DMS153 treated with DMSO at 0.1 percent for 48 hours (cell line): ENCODE measurements at regions not wholly inside any gene's neighbourhood (a gene's known extent, or its start where the extent isn't known, plus 50 kb on each side); places are given as distances from the start of the nearest gene placed in this dataset.
"Not testable (repeated sequence)": the region's sequence is repeated elsewhere in the genome, so short reads cannot be mapped to it uniquely, and the experiment has no call there.

ENCODE experiments used
- DNase-seq: peaks from one replicate; lab custom pipeline; 2025; ENCODE audit not compliant: unreplicated experiment; lab: John Stamatoyannopoulos, UW

- DNase-seq, result no peak
These were observed 1077.4 kb upstream of the ATXN7L3B start for GRCh38 chr12:73460212-73460611.

DNA sequence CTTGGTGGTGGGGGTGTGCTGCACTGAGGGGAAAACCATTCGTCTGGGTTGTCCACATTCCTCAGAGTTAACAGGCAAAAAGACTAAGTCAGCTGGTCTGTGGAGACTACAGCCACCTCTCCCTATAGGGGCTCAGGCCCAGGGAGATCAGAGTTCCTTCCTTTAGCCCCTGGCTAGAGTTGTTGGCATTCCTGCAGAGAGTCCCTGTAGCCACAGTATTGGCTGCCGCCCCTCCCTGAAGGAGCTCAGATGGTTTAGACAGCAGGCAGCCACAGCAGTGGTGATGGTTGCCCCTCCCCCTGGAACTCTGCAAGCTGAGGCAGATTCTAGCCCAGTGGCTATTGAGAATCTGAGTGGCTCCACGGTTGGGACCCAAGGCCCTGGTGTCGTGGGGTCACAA lies 1072.5 kb upstream of the ATXN7L3B start:
- no peak for DNase-seq

DNA sequence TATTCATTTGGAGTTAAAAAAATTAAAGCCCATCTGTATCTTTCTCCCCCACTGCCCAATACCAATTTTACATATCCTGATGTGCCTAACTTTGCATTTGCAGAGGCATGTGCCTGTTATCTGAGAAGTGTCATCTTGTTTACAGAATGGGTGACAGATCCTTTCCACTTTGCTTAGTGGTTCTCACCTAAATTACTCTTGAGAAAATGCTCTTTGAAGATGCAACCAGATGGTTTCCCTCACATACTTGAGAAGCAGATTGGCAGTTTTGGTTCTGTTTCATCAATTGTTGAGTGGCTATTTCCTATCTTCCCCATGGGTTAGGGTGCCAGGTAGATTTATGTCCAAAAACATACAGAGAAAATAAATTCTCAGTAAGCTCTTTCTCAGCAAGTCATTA lies 1051.4 kb upstream of the ATXN7L3B start:
- DNase-seq, result no peak

- no peak for DNase-seq
These were observed 1031.0 kb upstream of the ATXN7L3B start for GRCh38 chr12:73506611-73507010.

- no peak for DNase-seq
These were observed 1023.0 kb upstream of the ATXN7L3B start for GRCh38 chr12:73514672-73515071.

GRCh38 chr12:73517859-73518258 lies 1019.8 kb upstream of the ATXN7L3B start:
- no peak for DNase-seq

- no peak for DNase-seq
These were observed 1008.4 kb upstream of the ATXN7L3B start for GRCh38 chr12:73529231-73529630.

DNA sequence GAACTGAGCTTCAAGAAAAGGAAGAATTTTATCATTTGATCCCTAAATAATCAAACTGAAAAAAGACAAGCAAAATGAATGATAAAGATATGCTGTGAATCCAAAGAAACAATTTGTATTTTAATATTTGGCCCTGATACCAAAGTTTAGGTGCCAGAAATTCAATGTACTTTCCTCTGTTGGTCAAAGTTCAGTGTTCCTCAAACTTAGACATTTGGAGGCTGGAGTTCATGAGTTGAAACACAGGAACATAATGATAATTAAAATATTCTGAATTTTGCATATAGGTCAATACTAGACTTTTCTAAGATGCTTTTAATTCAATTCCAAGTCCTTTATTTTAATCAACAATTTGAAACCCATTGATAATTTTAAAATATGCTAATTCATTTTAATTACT lies 1007.7 kb upstream of the ATXN7L3B start:
- no peak for DNase-seq

- no peak for DNase-seq
These were observed 1005.9 kb upstream of the ATXN7L3B start for GRCh38 chr12:73531752-73532151.

GRCh38 chr12:73547421-73547820 lies 990.2 kb upstream of the ATXN7L3B start:
- DNase-seq, result no peak

- no peak for DNase-seq
These were observed 952.5 kb upstream of the ATXN7L3B start for GRCh38 chr12:73585136-73585535.

DNA sequence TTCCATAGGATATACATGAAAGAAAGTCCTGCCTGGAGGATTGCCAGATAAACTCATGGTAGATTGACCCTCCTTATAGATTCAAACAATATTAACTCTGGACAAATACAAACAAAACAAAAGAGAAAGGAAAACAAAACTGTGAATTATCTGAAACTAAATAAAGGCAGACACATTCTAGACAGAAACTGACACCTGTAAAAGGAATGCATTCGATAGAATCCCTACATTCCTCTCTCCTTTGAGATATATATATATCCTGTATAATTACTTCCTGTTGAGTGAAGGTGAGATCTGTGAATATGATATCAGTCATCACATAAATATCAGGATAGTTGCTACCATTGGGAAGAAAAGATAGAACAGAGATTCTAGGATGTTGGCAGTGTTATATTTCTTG lies 948.4 kb upstream of the ATXN7L3B start:
- no peak for DNase-seq

- no peak for DNase-seq
These were observed 939.0 kb upstream of the ATXN7L3B start for GRCh38 chr12:73598626-73599025.

DNA sequence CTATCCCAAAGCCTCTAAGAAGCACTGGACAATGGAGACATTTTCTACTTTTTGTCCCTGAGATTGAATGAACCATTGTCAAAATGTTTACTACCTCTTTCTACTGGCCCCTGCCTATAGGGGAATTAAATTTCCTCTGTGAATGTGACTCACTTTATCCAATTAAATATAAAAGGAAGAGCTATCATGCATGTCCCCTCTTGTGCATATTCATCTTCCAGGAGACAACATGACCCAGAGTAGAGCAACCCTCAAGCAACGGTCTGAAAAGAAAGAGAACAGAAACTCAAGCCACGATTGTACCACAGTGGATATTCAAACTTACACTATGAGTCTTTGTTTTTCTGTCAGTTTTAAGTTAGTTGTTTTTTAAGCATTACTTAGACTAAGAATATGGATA lies 938.4 kb upstream of the ATXN7L3B start:
- DNase-seq, result no peak

DNA sequence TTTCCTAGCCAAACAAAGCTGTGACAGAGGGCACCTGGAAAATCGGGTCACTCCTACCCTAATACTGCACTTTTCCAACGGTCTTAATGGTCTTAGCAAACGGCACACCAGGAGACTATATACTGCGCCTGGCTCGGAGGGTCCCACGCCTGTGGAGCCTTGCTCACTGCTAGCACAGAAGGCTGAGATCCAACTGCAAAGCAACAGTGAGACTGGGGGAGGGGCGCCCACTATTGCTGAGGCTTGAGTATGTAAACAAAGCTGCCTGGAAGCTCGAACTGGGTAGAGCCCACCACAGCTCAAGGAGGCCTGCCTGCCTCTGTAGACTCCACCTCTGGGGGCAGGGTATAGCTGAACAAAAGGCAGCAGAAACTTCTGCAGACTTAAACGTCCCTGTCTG lies 931.7 kb upstream of the ATXN7L3B start:
- not testable (repeated sequence) for DNase-seq

DNA sequence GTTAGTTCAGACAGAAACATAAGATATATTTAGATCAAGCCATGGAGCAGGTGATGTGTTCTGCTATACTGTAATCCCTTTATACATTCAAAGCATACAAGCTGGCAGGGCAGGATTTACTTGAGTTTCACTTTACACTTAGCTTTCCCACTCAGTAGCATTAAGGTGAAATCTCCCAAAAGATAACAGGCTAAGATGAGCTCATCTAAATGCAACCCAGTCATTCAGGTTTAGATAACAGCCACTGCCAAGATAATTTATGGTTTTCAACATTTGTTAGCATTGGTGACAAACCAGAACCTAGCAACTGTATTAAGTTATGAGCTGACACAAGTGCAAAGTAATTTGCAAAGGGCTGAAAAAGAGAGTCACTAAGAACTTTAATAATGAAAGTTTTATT lies 925.1 kb upstream of the ATXN7L3B start:
- DNase-seq, result no peak

- DNase-seq, result no peak
These were observed 914.2 kb upstream of the ATXN7L3B start for GRCh38 chr12:73623421-73623820.

DNA sequence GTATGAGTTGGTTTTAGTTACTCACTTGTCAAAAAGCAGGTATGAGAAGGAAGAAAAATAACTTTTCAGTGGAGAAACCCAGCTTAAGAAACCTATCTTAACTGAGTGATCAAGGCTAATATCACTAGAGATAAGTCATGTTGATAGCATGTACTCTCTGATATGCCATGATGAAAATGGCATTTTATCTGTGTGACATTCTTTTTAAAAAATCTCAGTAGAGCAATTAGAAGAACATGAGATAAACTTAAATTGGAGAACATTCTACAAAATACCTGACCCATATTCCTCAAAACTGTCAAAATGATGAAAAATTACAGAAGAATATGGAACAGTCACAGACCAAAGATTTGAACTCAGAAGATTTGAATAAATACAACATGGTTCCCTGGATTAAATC lies 912.4 kb upstream of the ATXN7L3B start:
- DNase-seq, result no peak

DNA sequence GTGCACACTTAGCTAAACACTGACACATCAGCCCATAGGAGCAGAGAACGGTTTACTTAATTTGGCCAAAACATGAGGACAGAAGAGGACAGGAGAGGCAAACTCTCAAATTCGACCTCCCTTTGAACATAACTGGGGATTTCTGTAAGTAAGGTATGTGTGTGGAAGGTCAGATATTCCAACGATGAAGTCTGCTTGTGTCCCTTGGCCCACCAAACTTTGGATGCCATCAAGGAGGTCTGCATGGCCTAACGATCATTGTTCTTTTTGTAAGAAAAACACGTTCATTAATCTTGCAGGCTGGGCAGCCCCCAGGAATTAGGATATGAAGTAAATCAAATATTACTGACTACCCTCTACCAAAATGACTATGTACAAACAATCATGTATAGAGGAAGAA lies 908.5 kb upstream of the ATXN7L3B start:
- DNase-seq, result no peak

- DNase-seq, result no peak
These were observed 907.5 kb upstream of the ATXN7L3B start for GRCh38 chr12:73629893-73630831.

DNA sequence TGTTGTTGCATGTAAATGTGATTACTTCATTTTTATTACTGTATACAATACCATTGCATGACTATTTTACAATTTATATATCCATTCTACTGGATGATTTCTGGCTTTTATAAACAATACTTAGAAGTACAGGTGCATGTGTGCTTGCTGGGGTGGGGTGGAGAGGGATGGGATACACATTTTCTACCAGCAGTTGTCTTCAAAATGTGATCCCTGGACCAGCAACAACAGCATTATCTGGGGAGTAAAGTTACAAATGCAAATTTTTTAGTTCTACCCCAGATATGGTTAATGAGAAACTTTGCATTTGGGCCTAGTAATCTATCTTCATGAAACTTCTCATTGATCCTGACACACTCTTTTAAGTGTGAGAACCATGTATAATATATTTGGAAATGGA lies 905.4 kb upstream of the ATXN7L3B start:
- DNase-seq, result no peak

DNA sequence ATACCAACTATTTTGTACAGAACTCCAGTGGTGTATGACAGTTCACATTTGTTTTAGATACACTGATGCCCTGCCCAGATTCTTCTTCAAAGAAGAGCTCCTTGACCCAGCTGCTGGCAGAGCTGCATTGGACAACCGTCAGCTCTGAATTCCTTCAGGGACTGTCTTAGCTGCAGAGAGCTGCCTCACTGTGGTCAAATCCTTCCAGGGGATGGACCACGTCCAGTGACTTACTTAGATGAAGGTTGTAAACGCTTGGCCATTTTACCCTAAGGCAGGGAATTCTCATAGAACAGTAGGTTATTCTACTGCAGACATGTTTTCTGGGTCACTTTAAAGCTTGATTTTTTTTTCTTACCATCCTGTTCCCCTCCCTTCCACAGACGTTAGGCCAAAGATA lies 905.0 kb upstream of the ATXN7L3B start:
- no peak for DNase-seq

- not testable (repeated sequence) for DNase-seq
These were observed 898.2 kb upstream of the ATXN7L3B start for GRCh38 chr12:73639397-73639796.
